Breast epithelium (tissue), 3 donors: ENCODE measurements at regions not wholly inside any gene's neighbourhood (a gene's known extent, or its start where the extent isn't known, plus 50 kb on each side); places are given as distances from the start of the nearest gene placed in this dataset.

Experiments used
- POLR2A ChIP-seq: fragments of 450-650 bp; IDR thresholded peaks from one replicate; pipeline ENCODE4 v1.6.1; 2016; ENCODE audit warnings: antibody characterized with exemption, mild to moderate bottlenecking, moderate library complexity
- POLR2AphosphoS5 ChIP-seq, 3 donors: sonication (generic); formaldehyde crosslinking; IDR thresholded peaks; one replicate each; pipeline ENCODE4 v1.6.1; 2017; ENCODE audit warnings: antibody characterized with exemption in 3 of 3
- TF ChIP-seq, protein P1 (sequence below), 3 donors: fragments of 450-650 bp; IDR thresholded peaks; one replicate each; pipeline ENCODE4 v1.5.1; 2016 to 2017; ENCODE audit warnings: antibody characterized with exemption in 3 of 3, mild to moderate bottlenecking in 3 of 3, moderate library complexity in 3 of 3

DNA sequence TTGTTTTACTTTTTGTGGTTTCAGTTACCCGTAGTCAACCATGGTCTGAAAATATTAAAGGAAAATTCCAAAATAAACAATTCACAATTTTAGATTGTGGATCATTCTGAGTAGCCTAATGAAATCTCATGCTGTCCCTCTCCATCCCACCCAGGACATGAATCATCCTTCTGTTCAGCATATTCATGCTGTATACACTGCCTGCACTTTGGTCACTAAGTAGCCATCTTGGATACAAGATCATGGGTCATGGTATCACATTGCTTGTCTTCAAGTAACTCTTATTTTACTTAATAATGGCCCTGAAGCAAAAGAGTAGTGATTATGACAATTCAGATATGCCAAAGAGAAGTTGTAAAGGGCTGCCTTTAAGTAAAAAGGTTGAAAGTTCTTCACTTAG lies 536.5 kb upstream of the ACO1 start:
- no peak for TF ChIP-seq POLR2AphosphoS5 (IDR thresholded peaks at IDR 0.05)
- TF ChIP-seq POLR2A: no peak
- TF ChIP-seq, protein P1, sequence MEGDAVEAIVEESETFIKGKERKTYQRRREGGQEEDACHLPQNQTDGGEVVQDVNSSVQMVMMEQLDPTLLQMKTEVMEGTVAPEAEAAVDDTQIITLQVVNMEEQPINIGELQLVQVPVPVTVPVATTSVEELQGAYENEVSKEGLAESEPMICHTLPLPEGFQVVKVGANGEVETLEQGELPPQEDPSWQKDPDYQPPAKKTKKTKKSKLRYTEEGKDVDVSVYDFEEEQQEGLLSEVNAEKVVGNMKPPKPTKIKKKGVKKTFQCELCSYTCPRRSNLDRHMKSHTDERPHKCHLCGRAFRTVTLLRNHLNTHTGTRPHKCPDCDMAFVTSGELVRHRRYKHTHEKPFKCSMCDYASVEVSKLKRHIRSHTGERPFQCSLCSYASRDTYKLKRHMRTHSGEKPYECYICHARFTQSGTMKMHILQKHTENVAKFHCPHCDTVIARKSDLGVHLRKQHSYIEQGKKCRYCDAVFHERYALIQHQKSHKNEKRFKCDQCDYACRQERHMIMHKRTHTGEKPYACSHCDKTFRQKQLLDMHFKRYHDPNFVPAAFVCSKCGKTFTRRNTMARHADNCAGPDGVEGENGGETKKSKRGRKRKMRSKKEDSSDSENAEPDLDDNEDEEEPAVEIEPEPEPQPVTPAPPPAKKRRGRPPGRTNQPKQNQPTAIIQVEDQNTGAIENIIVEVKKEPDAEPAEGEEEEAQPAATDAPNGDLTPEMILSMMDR (IDR thresholded peaks at IDR 0.05): no peak
